ENCODE measurements at regions not wholly inside any gene's neighbourhood (a gene's known extent, or its start where the extent isn't known, plus 50 kb on each side); places are given as distances from the start of the nearest gene placed in this dataset.

DNA sequence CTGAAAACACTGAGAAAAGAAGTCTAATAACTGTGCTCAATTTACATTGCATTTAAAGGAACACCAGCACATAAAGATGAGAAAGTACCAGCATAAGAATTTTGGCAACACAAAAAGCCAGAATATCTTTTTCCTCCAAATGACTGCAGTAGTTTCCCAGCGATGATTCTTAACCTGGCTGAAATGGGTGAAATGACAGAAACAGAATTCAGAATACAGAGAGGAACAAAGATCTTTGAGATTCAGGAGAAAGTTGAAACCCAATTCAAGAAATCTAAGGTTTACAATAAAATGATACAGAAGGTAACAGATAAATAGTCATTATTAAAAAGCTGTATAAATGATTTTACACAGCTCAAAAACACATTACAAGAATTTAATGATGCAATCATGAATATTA, 197.0 kb upstream of the EYS start:
- TF ChIP-seq POLR2A (IDR thresholded peaks at IDR 0.05; ENCODE audit: low read depth, low read length) (no peak), TAF1 (IDR thresholded peaks at IDR 0.05; ENCODE audit: low read depth, low read length) (no peak)

Data from GM12891 (cell line).